ENCODE measurements at regions not wholly inside any gene's neighbourhood (a gene's known extent, or its start where the extent isn't known, plus 50 kb on each side); places are given as distances from the start of the nearest gene placed in this dataset.
"Not testable (repeated sequence)": the region's sequence is repeated elsewhere in the genome, so short reads cannot be mapped to it uniquely, and the experiment has no call there.

GRCh38 chr6:139980631-139981030 is 606.2 kb upstream of the CITED2 start:
- TF ChIP-seq POLR2A (IDR thresholded peaks at IDR 0.05), result not testable (repeated sequence)
- TF ChIP-seq, protein P1, sequence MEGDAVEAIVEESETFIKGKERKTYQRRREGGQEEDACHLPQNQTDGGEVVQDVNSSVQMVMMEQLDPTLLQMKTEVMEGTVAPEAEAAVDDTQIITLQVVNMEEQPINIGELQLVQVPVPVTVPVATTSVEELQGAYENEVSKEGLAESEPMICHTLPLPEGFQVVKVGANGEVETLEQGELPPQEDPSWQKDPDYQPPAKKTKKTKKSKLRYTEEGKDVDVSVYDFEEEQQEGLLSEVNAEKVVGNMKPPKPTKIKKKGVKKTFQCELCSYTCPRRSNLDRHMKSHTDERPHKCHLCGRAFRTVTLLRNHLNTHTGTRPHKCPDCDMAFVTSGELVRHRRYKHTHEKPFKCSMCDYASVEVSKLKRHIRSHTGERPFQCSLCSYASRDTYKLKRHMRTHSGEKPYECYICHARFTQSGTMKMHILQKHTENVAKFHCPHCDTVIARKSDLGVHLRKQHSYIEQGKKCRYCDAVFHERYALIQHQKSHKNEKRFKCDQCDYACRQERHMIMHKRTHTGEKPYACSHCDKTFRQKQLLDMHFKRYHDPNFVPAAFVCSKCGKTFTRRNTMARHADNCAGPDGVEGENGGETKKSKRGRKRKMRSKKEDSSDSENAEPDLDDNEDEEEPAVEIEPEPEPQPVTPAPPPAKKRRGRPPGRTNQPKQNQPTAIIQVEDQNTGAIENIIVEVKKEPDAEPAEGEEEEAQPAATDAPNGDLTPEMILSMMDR (IDR thresholded peaks at IDR 0.05), result not testable (repeated sequence)
